Prostate gland (tissue), 2 donors: ENCODE measurements at regions not wholly inside any gene's neighbourhood (a gene's known extent, or its start where the extent isn't known, plus 50 kb on each side); places are given as distances from the start of the nearest gene placed in this dataset.
"Not testable (repeated sequence)": the region's sequence is repeated elsewhere in the genome, so short reads cannot be mapped to it uniquely, and the experiment has no call there.

Experiments used
- DNase-seq: peaks from one replicate; pipeline ENCODE4 v3.0.0-alpha.2; 2019; ENCODE audit warnings: low spot score
- H3K27ac ChIP-seq, 2 donors: fragments of 200-600 bp; sonication (generic); 2 replicates each; pipeline ENCODE4 v1.5.1; 2017 to 2019
- H3K27me3 ChIP-seq: fragments of 200-600 bp; sonication (generic); replicated peaks from 2 replicates; pipeline ENCODE4 v1.5.1; 2019; ENCODE audit not compliant: insufficient read depth
- H3K36me3 ChIP-seq, 2 donors: fragments of 200-600 bp; sonication (generic); 1 replicate in 1 of 2; 2 replicates in 1 of 2; pipeline versions ENCODE4 v1.5.1 to v1.8.1; 2017 to 2019
- H3K4me1 ChIP-seq: fragments of 200-600 bp; sonication (generic); replicated peaks from 2 replicates; pipeline ENCODE4 v1.5.1; 2019
- H3K4me3 ChIP-seq, 2 donors: fragments of 200-600 bp; sonication (generic); 2 replicates each; pipeline ENCODE4 v1.5.1; 2017 to 2019
- H3K9me3 ChIP-seq: fragments of 200-600 bp; sonication (generic); 2 replicates; pipeline ENCODE4 v1.5.1; 2017
- CTCF ChIP-seq, 4 experiments: fragments of 200-600 bp in 2 of 4; fragments of 450-650 bp in 2 of 4; sonication (generic) in 2 of 4; IDR thresholded peaks; 1 replicate in 3 of 4; 2 replicates in 1 of 4; pipeline ENCODE4 v1.5.1; 2016 to 2019; ENCODE audit warnings: antibody characterized with exemption in 4 of 4, mild to moderate bottlenecking in 2 of 4, moderate library complexity in 2 of 4
- POLR2A ChIP-seq: fragments of 450-650 bp; IDR thresholded peaks from one replicate; pipeline ENCODE4 v1.6.1; 2016; ENCODE audit warnings: antibody characterized with exemption, mild to moderate bottlenecking
- POLR2AphosphoS5 ChIP-seq: sonication (generic); formaldehyde crosslinking; IDR thresholded peaks from one replicate; pipeline ENCODE4 v1.6.1; 2017; ENCODE audit warnings: antibody characterized with exemption
- WGBS: methylation state at CpG from one replicate; pipeline ENCODE4 v1.1.5; 2018; 5-methylcytosine and 5-hydroxymethylcytosine counted together
- intact Hi-C: fragments of 100-400 bp; cut with DNase I; formaldehyde crosslinking; loops from one replicate; pipeline ENCODE4 v1.14.2; 2022

GRCh38 chr5:81827500-81827899 lies 76.6 kb upstream of the SSBP2 start:
- intact Hi-C loops: no loop called here
- no peaks in the 10 kb centered on the region for H3K36me3 ChIP-seq
- H3K27ac ChIP-seq: no peak overlapping the region
- 90% methylated on average over 1 of the region's 1 CpG for WGBS
- TF ChIP-seq CTCF (IDR thresholded peaks at IDR 0.05) (no peak), POLR2AphosphoS5 (no peak), POLR2A (no peak)
- H3K9me3 ChIP-seq: no peaks in the 10 kb centered on the region
- H3K4me1 ChIP-seq: no peaks in the 10 kb centered on the region
- H3K27me3 ChIP-seq: no peaks in the 10 kb centered on the region
- no peak overlapping the region for H3K4me3 ChIP-seq
- DNase-seq: no peak

- Histone ChIP-seq H3K4me1 (no peaks in the 10 kb centered on the region), H3K9me3 (no peaks in the 10 kb centered on the region), H3K27me3 (no peaks in the 10 kb centered on the region), H3K36me3 (no peaks in the 10 kb centered on the region), H3K27ac (no peak overlapping the region), H3K4me3 (no peak overlapping the region)
- 53% methylated on average over 2 of the region's 2 CpGs for WGBS
- no peak for DNase-seq
- no peak for TF ChIP-seq CTCF (IDR thresholded peaks at IDR 0.05)
- TF ChIP-seq POLR2A: no peak
- TF ChIP-seq POLR2AphosphoS5: no peak
- intact Hi-C loops: no loop called here
Measured at GRCh38 chr5:81826128-81826527, 75.2 kb upstream of the SSBP2 start.

GRCh38 chr5:81825237-81825636 lies 74.3 kb upstream of the SSBP2 start:
- WGBS: 42% methylated on average over 3 of the region's 3 CpGs
- no peak overlapping the region for H3K4me3 ChIP-seq
- no peak for DNase-seq
- no peak overlapping the region for H3K27ac ChIP-seq
- intact Hi-C loops: no loop called here
- TF ChIP-seq POLR2AphosphoS5: no peak
- TF ChIP-seq CTCF (IDR thresholded peaks at IDR 0.05): no peak
- TF ChIP-seq POLR2A: no peak
- no peaks in the 10 kb centered on the region for H3K36me3 ChIP-seq
- H3K4me1 ChIP-seq: no peaks in the 10 kb centered on the region
- H3K27me3 ChIP-seq: no peaks in the 10 kb centered on the region
- no peaks in the 10 kb centered on the region for H3K9me3 ChIP-seq

GRCh38 chr5:81823736-81824135 lies 72.8 kb upstream of the SSBP2 start:
- H3K27me3 ChIP-seq, H3K9me3 ChIP-seq, DNase-seq, intact Hi-C loops, H3K4me1 ChIP-seq, H3K36me3 ChIP-seq, H3K4me3 ChIP-seq, H3K27ac ChIP-seq: not testable (repeated sequence)
- WGBS: 96% methylated on average over 23 of the region's 24 CpGs

GRCh38 chr5:81820863-81821262 lies 70.0 kb upstream of the SSBP2 start:
- no peak overlapping the region for H3K27ac ChIP-seq
- H3K4me3 ChIP-seq: no peak overlapping the region
- TF ChIP-seq POLR2A: no peak
- no peak for TF ChIP-seq POLR2AphosphoS5
- TF ChIP-seq CTCF (IDR thresholded peaks at IDR 0.05): no peak
- intact Hi-C loops: no loop called here
- no peaks in the 10 kb centered on the region for H3K27me3 ChIP-seq
- DNase-seq: no peak
- H3K4me1 ChIP-seq: peaks cover 5% of the 10 kb centered on the region
- 89% methylated on average over 2 of the region's 2 CpGs for WGBS
- no peaks in the 10 kb centered on the region for H3K36me3 ChIP-seq
- H3K9me3 ChIP-seq: no peaks in the 10 kb centered on the region

GRCh38 chr5:81820318-81820636 lies 69.4 kb upstream of the SSBP2 start:
- DNase-seq: no peak
- Histone ChIP-seq H3K27me3 (no peaks in the 10 kb centered on the region), H3K27ac (no peak overlapping the region), H3K4me1 (peaks cover 5% of the 10 kb centered on the region), H3K36me3 (no peaks in the 10 kb centered on the region), H3K9me3 (no peaks in the 10 kb centered on the region), H3K4me3 (no peak overlapping the region)
- intact Hi-C loops: no loop called here
- TF ChIP-seq POLR2AphosphoS5: no peak
- TF ChIP-seq POLR2A: no peak
- TF ChIP-seq CTCF (IDR thresholded peaks at IDR 0.05): no peak
